SK-N-SH treated with all-trans-retinoic acid at 6 μM for 48 hours (cell line): ENCODE measurements at regions not wholly inside any gene's neighbourhood (a gene's known extent, or its start where the extent isn't known, plus 50 kb on each side); places are given as distances from the start of the nearest gene placed in this dataset.

Experiments
- ATAC-seq: fragments of 200-7000 bp; cut with Tn5 transposase; 3 replicates; pipeline ENCODE4 v1.9.1; 2020; ENCODE audit warnings: mild to moderate bottlenecking, moderate library complexity
- ARNTL ChIP-seq: fragments of 450-650 bp; formaldehyde crosslinking; IDR thresholded peaks from 2 replicates; pipeline ENCODE4 v1.5.0; 2020; ENCODE audit warnings: low read depth, mild to moderate bottlenecking, moderate library complexity, borderline replicate concordance
- BACH2 ChIP-seq: fragments of 250-450 bp; sonication (Bioruptor Pico); IDR thresholded peaks from 2 replicates; pipeline ENCODE4 v1.9.0; 2021; ENCODE audit warnings: mild to moderate bottlenecking, borderline replicate concordance
- CSDC2 ChIP-seq: fragments of 250-450 bp; sonication (Bioruptor Pico); IDR thresholded peaks from 2 replicates; pipeline ENCODE4 v1.5.0; 2020; ENCODE audit warnings: mild to moderate bottlenecking, moderate library complexity
- ESRRG ChIP-seq: fragments of 250-450 bp; sonication (Bioruptor Pico); IDR thresholded peaks from 2 replicates; pipeline ENCODE4 v1.6.1; 2021; ENCODE audit warnings: mild to moderate bottlenecking
- GLIS3 ChIP-seq: fragments of 250-450 bp; sonication (Bioruptor Pico); IDR thresholded peaks from 2 replicates; pipeline ENCODE4 v1.5.0; 2020; ENCODE audit warnings: mild to moderate bottlenecking, moderate library complexity
- ISL1 ChIP-seq: fragments of 250-450 bp; sonication (Bioruptor Pico); IDR thresholded peaks from 2 replicates; pipeline ENCODE4 v2.1.2; 2022; ENCODE audit warnings: mild to moderate bottlenecking, moderate library complexity
- OSR1 ChIP-seq: fragments of 250-450 bp; sonication (Bioruptor Pico); IDR thresholded peaks from 2 replicates; pipeline ENCODE4 v1.8.0; 2022; ENCODE audit warnings: moderate library complexity, mild to moderate bottlenecking, inconsistent platforms
- PPARA ChIP-seq: fragments of 250-450 bp; sonication (Bioruptor Pico); IDR thresholded peaks from 2 replicates; pipeline ENCODE4 v1.5.0; 2020; ENCODE audit warnings: mild to moderate bottlenecking, borderline replicate concordance
- RARB ChIP-seq: fragments of 250-450 bp; sonication (Bioruptor Pico); IDR thresholded peaks from 2 replicates; pipeline ENCODE4 v1.8.0; 2021; ENCODE audit warnings: mild to moderate bottlenecking, moderate library complexity
- SNAI2 ChIP-seq: fragments of 250-450 bp; sonication (Bioruptor Pico); IDR thresholded peaks from 2 replicates; pipeline ENCODE4 v1.5.0; 2020; ENCODE audit warnings: mild to moderate bottlenecking, moderate library complexity
- TCF4 ChIP-seq: fragments of 250-450 bp; sonication (Bioruptor Pico); IDR thresholded peaks from 2 replicates; pipeline ENCODE4 v1.8.0; 2021; ENCODE audit warnings: mild to moderate bottlenecking, moderate library complexity, borderline replicate concordance
- TSHZ2 ChIP-seq: fragments of 250-450 bp; sonication (Bioruptor Pico); IDR thresholded peaks from 2 replicates; pipeline ENCODE4 v1.5.0; 2020; ENCODE audit warnings: mild to moderate bottlenecking, moderate library complexity
- ZC3H10 ChIP-seq: fragments of 250-450 bp; sonication (Bioruptor Pico); IDR thresholded peaks from 2 replicates; pipeline ENCODE4 v1.5.1; 2021; ENCODE audit warnings: mild to moderate bottlenecking, moderate library complexity
- ZFP3 ChIP-seq: fragments of 250-450 bp; sonication (Bioruptor Pico); IDR thresholded peaks from 2 replicates; pipeline ENCODE4 v1.5.0; 2020; ENCODE audit warnings: mild to moderate bottlenecking, moderate library complexity
- ZFP30 ChIP-seq: fragments of 450-650 bp; formaldehyde crosslinking; IDR thresholded peaks from 2 replicates; pipeline ENCODE4 v1.5.0; 2022; ENCODE audit warnings: mild to moderate bottlenecking, moderate library complexity
- ZNF565 ChIP-seq: fragments of 450-650 bp; formaldehyde crosslinking; conservative IDR thresholded peaks from 2 replicates; pipeline ENCODE4 v1.5.0; 2020; ENCODE audit warnings: low read depth, mild to moderate bottlenecking, moderate library complexity
- ZNF70 ChIP-seq: fragments of 450-650 bp; formaldehyde crosslinking; IDR thresholded peaks from 2 replicates; pipeline ENCODE4 v1.5.0; 2020; ENCODE audit warnings: mild to moderate bottlenecking, moderate library complexity
- ZNF8 ChIP-seq: fragments of 450-650 bp; formaldehyde crosslinking; IDR thresholded peaks from 2 replicates; pipeline ENCODE4 v1.5.0; 2020; ENCODE audit warnings: mild to moderate bottlenecking, moderate library complexity
- TF ChIP-seq, protein P1 (sequence below): fragments of 250-450 bp; sonication (Bioruptor Pico); IDR thresholded peaks from 2 replicates; pipeline ENCODE4 v1.5.1; 2020; ENCODE audit warnings: low read depth, mild to moderate bottlenecking, moderate library complexity
- TF ChIP-seq, protein P2 (sequence below): fragments of 250-450 bp; sonication (Bioruptor Pico); IDR thresholded peaks from 2 replicates; pipeline ENCODE4 v1.8.0; 2020; ENCODE audit warnings: mild to moderate bottlenecking, moderate library complexity, borderline replicate concordance

GRCh38 chr7:114107522-114107921 is 188.7 kb upstream of the PPP1R3A start (continued):
- TF ChIP-seq, protein P1, sequence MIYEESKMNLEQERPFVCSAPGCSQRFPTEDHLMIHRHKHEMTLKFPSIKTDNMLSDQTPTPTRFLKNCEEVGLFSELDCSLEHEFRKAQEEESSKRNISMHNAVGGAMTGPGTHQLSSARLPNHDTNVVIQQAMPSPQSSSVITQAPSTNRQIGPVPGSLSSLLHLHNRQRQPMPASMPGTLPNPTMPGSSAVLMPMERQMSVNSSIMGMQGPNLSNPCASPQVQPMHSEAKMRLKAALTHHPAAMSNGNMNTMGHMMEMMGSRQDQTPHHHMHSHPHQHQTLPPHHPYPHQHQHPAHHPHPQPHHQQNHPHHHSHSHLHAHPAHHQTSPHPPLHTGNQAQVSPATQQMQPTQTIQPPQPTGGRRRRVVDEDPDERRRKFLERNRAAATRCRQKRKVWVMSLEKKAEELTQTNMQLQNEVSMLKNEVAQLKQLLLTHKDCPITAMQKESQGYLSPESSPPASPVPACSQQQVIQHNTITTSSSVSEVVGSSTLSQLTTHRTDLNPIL (CRISPR knock-in tag): no peak
- TF ChIP-seq ISL1 (CRISPR knock-in tag): no peak

- ATAC-seq: no peak
- TF ChIP-seq ARNTL (CRISPR knock-in tag) (no peak), ISL1 (CRISPR knock-in tag) (no peak), ESRRG (CRISPR knock-in tag) (no peak), TSHZ2 (CRISPR knock-in tag) (no peak), TCF4 (CRISPR knock-in tag) (no peak), ZNF565 (CRISPR knock-in tag) (no peak), BACH2 (no peak), ZC3H10 (CRISPR knock-in tag) (no peak), PPARA (CRISPR knock-in tag) (no peak), RARB (CRISPR knock-in tag) (no peak), OSR1 (CRISPR knock-in tag) (no peak), CSDC2 (no peak), SNAI2 (CRISPR knock-in tag) (no peak)
- TF ChIP-seq, protein P2, sequence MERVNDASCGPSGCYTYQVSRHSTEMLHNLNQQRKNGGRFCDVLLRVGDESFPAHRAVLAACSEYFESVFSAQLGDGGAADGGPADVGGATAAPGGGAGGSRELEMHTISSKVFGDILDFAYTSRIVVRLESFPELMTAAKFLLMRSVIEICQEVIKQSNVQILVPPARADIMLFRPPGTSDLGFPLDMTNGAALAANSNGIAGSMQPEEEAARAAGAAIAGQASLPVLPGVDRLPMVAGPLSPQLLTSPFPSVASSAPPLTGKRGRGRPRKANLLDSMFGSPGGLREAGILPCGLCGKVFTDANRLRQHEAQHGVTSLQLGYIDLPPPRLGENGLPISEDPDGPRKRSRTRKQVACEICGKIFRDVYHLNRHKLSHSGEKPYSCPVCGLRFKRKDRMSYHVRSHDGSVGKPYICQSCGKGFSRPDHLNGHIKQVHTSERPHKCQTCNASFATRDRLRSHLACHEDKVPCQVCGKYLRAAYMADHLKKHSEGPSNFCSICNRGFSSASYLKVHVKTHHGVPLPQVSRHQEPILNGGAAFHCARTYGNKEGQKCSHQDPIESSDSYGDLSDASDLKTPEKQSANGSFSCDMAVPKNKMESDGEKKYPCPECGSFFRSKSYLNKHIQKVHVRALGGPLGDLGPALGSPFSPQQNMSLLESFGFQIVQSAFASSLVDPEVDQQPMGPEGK (CRISPR knock-in tag): no peak
- TF ChIP-seq, protein P1 (CRISPR knock-in tag): no peak
Observed at GRCh38 chr7:114104035-114104434, 185.2 kb upstream of the PPP1R3A start.

GRCh38 chr7:114102996-114103395 is 184.2 kb upstream of the PPP1R3A start:
- TF ChIP-seq, protein P2 (CRISPR knock-in tag): no peak
- TF ChIP-seq ZFP3 (CRISPR knock-in tag) (no peak), ARNTL (CRISPR knock-in tag) (no peak), ZFP30 (CRISPR knock-in tag) (no peak), GLIS3 (CRISPR knock-in tag) (no peak), ESRRG (CRISPR knock-in tag) (no peak), ZNF8 (CRISPR knock-in tag) (no peak), TSHZ2 (CRISPR knock-in tag) (no peak), BACH2 (no peak), RARB (CRISPR knock-in tag) (no peak), ZNF70 (CRISPR knock-in tag) (no peak)
- no peak for ATAC-seq
